NCI-H345 treated with DMSO at 0.1 percent for 48 hours (cell line): ENCODE measurements at regions not wholly inside any gene's neighbourhood (a gene's known extent, or its start where the extent isn't known, plus 50 kb on each side); places are given as distances from the start of the nearest gene placed in this dataset.
"Not testable (repeated sequence)": the region's sequence is repeated elsewhere in the genome, so short reads cannot be mapped to it uniquely, and the experiment has no call there.

Experiments used
- DNase-seq: peaks from one replicate; lab custom pipeline; 2025; ENCODE audit not compliant: unreplicated experiment; lab: John Stamatoyannopoulos, UW

- DNase-seq: no peak
Observed at GRCh38 chr3:116981089-116981488, 271.5 kb downstream of the TUSC7 start.

GRCh38 chr3:116984301-116984700 lies 274.7 kb downstream of the TUSC7 start:
- DNase-seq: no peak

- no peak for DNase-seq
Observed at GRCh38 chr3:116994351-116994879, 284.8 kb downstream of the TUSC7 start.

- DNase-seq: no peak
Observed at GRCh38 chr3:117003501-117003900, 293.9 kb downstream of the TUSC7 start.

GRCh38 chr3:117005274-117005673 lies 295.7 kb downstream of the TUSC7 start:
- no peak for DNase-seq

- no peak for DNase-seq
Observed at GRCh38 chr3:117005911-117006522, 296.4 kb downstream of the TUSC7 start.

- no peak for DNase-seq
Observed at GRCh38 chr3:117010318-117010717, 300.7 kb downstream of the TUSC7 start.

GRCh38 chr3:117011687-117012250 lies 302.2 kb downstream of the TUSC7 start:
- DNase-seq: no peak

- DNase-seq: no peak
Observed at GRCh38 chr3:117016378-117016777, 306.8 kb downstream of the TUSC7 start.

- no peak for DNase-seq
Observed at GRCh38 chr3:117017135-117017894, 307.7 kb downstream of the TUSC7 start.

- no peak for DNase-seq
Observed at GRCh38 chr3:117018655-117019054, 309.1 kb downstream of the TUSC7 start.

- DNase-seq: peak; percentile 54
Observed at GRCh38 chr3:117019082-117019713, 309.6 kb downstream of the TUSC7 start.

- no peak for DNase-seq
Observed at GRCh38 chr3:117026401-117026800, 316.8 kb downstream of the TUSC7 start.

GRCh38 chr3:117035745-117036144 lies 326.2 kb downstream of the TUSC7 start:
- DNase-seq: no peak

GRCh38 chr3:117036259-117036799 lies 326.8 kb downstream of the TUSC7 start:
- no peak for DNase-seq

GRCh38 chr3:117045143-117045542 lies 335.6 kb downstream of the TUSC7 start:
- DNase-seq: no peak

GRCh38 chr3:117047951-117048705 lies 338.5 kb downstream of the TUSC7 start:
- DNase-seq: no peak

GRCh38 chr3:117052395-117052794 lies 342.8 kb downstream of the TUSC7 start:
- no peak for DNase-seq

- DNase-seq: no peak
Observed at GRCh38 chr3:117054556-117054955, 345.0 kb downstream of the TUSC7 start.

GRCh38 chr3:117056946-117057345 lies 347.4 kb downstream of the TUSC7 start:
- not testable (repeated sequence) for DNase-seq
